ENCODE measurements at regions not wholly inside any gene's neighbourhood (a gene's known extent, or its start where the extent isn't known, plus 50 kb on each side); places are given as distances from the start of the nearest gene placed in this dataset.

DNA sequence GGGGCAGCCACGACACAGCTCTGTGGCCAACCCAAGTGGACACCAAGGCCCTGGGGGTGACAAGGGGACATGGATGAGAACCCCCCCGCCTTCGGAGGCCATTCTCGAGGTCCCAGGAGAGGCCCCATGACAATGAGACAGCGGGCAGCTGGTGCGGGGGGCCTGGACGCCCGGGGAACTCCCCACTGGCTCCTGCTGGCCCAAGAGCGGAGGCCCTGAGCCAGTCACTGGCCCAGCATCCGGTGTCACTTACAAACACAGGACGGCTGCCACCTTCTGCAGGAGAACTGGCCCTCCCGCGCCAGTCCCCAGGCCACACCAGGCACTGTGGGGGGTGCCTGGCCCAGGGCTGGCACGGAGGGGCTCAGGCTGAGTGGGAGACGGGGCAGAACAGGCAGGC lies 51.4 kb downstream of the NCOR2 start:
- TF ChIP-seq POLR2A (IDR thresholded peaks at IDR 0.05; ENCODE audit: low read depth, low read length) (no peak), CTCF (conservative IDR thresholded peaks at IDR 0.05; ENCODE audit: low read depth, low read length) (no peak), MAZ (IDR thresholded peaks at IDR 0.05; ENCODE audit: borderline replicate concordance, low read depth, low read length) (no peak), RCOR1 (IDR thresholded peaks at IDR 0.05; ENCODE audit: insufficient replicate concordance, low read length) (no peak), RAD21 (IDR thresholded peaks at IDR 0.05; ENCODE audit: low read length) (no peak), FOS (IDR thresholded peaks at IDR 0.05; ENCODE audit: low read depth, low read length) (no peak)

All from IMR-90 (cell line).